ENCODE measurements at regions not wholly inside any gene's neighbourhood (a gene's known extent, or its start where the extent isn't known, plus 50 kb on each side); places are given as distances from the start of the nearest gene placed in this dataset.

- DNase-seq (ENCODE audit: low read depth in 2 of 3, low spot score in 2 of 3): no peak
These were observed 1054.9 kb downstream of the TBC1D22A start for GRCh38 chr22:47817380-47817779.

DNA sequence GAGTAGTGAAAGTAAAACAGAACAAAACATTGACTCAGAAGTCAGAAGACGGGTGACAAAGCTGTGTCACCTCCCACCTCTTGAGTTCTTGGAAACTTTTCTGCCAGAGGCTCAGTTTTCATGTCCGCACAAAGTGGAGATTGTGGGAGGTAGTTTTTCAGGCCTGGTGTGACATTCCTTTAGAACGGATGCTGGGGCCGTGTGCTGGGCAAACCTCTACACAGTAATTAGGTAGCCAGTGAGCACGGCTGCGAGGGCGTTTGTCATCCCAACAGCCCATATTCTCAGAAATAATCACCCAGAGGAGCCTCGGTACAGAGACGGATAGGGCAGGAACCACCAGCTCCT lies 1054.4 kb downstream of the TBC1D22A start:
- no peak for DNase-seq (ENCODE audit: low read depth in 2 of 3, low spot score in 2 of 3)

- no peak for DNase-seq (ENCODE audit: low read depth in 2 of 3, low spot score in 2 of 3)
These were observed 1053.8 kb downstream of the TBC1D22A start for GRCh38 chr22:47816121-47816862.

- DNase-seq (ENCODE audit: low read depth in 2 of 3, low spot score in 2 of 3): no peak
These were observed 1052.0 kb downstream of the TBC1D22A start for GRCh38 chr22:47814474-47814873.

DNA sequence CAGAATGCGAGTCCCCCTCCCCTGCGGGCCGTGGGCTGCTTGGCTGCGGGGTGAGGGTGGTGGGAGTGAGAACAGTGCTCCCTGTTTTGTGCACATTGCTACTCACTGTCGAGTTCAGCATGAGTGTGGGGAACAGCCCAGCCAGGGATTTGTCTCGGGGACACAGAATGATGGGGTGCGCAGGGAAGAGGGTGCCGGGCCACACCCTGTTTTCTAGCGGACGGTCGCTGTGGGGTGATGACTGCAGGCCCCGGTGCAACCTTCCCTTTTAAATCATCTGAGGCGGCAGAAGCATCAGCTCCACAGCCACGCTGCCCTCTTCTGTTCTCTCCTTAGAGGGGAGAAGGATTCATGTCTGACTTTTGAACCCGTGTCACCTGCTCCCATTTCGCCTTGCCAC lies 1051.2 kb downstream of the TBC1D22A start:
- DNase-seq (ENCODE audit: low read depth in 2 of 3, low spot score in 2 of 3): no peak

- DNase-seq (ENCODE audit: low read depth in 2 of 3, low spot score in 2 of 3): no peak
These were observed 1049.5 kb downstream of the TBC1D22A start for GRCh38 chr22:47811971-47812370.

DNA sequence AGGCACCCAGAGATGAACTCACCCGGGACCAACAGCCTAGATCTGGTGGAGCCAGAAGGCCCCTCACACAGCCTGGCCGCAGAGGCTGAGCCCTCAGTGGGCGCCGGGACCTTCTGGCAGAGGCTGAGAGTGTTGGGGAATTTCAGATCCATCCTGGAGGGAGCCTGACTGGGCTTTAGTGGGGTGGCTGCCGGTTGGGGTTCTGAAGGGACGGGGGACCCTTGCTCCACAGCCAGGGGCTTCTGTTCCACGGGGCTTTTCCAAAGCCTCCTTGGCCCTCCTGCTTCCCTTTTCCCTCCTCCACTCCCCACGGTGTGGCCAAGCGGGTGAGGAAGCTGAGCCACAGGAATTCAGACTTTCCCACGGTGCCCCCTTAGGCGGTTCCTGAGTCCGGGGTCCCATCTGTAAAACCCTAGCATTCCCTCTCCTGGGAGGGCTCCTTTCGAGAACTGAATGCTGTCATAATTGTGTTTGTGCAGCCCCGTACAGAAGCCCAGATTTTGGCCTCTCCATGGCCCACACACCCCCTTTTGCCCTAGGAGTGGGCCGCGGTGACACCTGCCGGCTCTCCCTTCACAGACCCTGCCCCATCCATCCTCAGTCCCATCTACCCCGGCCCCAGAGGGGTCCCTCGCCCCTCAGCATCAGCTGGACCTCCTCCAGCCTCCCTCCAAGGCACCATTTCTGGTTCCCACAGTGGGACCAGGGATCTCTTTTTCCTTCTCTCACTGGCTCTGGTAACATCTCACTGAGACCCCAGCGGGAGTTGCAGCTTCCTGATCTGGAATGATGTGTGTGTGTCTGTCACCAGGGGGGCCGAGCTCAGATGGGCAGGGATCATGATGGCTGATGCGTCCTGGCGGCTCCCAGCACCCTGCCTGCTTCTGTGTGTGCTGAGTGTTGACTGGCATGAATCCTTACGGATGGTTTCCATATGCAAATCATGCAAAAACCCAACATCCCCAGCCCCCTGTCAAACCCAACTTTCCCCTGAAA lies 1048.4 kb downstream of the TBC1D22A start:
- no peak for DNase-seq (ENCODE audit: low read depth in 2 of 3, low spot score in 2 of 3)

- no peak for DNase-seq (ENCODE audit: low read depth in 2 of 3, low spot score in 2 of 3)
These were observed 1046.6 kb downstream of the TBC1D22A start for GRCh38 chr22:47808886-47809620.

- no peak for DNase-seq (ENCODE audit: low read depth in 2 of 3, low spot score in 2 of 3)
These were observed 1045.8 kb downstream of the TBC1D22A start for GRCh38 chr22:47808236-47808635.

DNA sequence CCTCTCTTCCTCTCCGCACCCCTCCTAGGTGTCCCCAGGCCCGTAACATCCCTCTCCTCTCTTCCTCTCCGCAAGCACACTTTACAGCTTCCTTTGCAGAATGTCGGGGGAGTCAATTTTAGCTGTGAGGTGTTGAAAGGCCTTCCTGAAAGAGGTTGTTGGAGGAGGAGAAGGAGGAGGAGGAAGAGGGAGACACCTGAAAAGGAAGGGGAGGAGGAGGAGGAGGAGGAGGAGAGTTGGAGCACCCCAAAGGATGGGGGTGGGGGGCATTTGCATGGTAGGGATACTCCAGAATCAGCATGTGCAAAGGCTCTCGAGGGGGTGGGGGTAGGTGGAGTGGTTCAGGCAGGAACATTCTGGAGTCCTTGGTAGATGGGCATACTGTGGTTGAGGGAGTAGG lies 1045.1 kb downstream of the TBC1D22A start:
- no peak for DNase-seq (ENCODE audit: low read depth in 2 of 3, low spot score in 2 of 3)

GRCh38 chr22:47806894-47807293 lies 1044.4 kb downstream of the TBC1D22A start:
- DNase-seq (ENCODE audit: low read depth in 2 of 3, low spot score in 2 of 3): no peak

DNA sequence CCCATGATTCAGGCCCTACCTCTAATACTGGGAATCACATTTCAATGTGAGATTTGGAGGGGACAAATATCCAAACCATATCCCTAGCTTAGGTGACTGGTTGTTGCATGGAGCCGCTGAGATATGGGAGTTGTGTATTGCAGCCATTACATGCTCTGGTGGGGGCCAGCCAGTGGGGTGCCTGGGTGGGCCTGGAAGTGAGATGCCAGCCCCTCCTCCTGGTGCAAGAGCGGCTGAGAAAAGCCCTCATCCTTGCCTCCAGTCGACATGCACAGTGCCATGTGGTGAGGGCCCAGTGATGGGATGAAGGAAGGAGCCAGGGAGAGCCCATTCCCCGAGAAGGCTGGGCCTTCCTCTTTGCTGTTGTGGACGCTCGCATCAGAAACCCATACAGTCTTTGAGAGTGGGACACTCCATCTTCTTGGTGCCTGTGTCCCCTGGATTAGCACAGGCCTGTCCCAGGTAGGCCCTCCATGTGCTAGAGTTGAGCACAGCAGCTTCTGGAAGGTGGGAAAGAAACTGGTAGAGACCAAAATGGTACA lies 1043.0 kb downstream of the TBC1D22A start:
- no peak for DNase-seq (ENCODE audit: low read depth in 2 of 3, low spot score in 2 of 3)

- DNase-seq (ENCODE audit: low read depth in 2 of 3, low spot score in 2 of 3): no peak
These were observed 1041.8 kb downstream of the TBC1D22A start for GRCh38 chr22:47804281-47804680.

GRCh38 chr22:47802421-47802820 lies 1040.0 kb downstream of the TBC1D22A start:
- DNase-seq (ENCODE audit: low read depth in 2 of 3, low spot score in 2 of 3): no peak

GRCh38 chr22:47801541-47802245 lies 1039.2 kb downstream of the TBC1D22A start:
- DNase-seq (ENCODE audit: low read depth in 2 of 3, low spot score in 2 of 3): no peak

DNA sequence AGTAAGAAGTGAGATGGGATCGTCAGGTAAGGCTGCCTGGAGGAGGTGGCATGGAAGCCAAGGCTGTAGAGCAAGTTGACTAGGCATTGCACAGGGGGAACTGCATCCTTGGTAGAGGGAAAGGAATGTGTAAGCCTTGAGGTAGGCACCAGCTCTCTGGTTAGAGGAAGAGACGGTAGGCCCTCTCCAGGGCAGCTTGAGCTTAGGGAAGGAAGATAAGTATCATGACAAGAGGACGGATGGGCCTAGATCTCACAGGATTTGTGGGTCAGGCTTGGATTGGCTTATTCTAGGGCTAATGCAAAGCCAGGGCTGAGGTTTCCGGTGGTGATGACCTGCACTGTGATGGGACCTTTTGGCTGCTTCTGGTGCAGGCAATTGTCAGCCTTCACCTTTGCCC lies 1035.8 kb downstream of the TBC1D22A start:
- no peak for DNase-seq (ENCODE audit: low read depth in 2 of 3, low spot score in 2 of 3)

GRCh38 chr22:47797342-47797945 lies 1035.0 kb downstream of the TBC1D22A start:
- no peak for DNase-seq (ENCODE audit: low read depth in 2 of 3, low spot score in 2 of 3)

DNA sequence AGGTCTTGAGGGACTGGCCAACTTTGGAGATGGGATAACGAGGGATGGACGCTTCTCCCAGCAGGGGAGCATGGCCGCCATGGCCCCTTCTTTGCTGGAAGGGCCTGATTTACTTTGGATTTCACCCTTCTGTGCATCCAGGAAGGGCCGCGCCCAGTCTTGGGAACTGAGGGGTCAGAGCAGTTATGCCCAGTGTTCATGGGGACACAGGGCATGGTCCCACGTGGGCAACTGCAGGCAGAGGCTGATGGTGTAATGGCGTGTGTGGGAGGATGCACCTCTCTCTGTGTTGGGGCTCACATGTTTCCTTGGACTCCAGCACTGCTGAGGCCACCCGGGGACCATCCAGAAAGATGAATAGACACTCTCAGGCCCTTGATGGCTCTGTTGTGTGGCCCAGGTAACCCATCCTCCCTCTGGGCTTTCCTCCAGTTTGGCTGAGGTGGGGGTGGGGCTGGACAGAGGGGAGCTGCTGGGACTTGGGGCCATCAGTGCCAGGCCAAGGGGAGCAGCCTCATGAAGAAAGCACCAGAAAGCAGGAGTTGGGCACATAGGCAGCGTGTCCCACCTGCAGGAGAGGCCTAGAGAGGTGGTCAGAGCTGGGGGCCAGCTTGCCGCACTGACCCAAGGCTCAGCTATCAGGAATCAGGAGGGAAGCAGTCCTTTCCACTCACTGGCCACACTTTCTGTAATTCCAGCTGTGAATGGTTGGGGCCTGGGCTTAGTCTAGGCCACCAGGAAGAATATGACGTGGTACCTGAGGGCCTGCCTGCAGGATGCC lies 1033.9 kb downstream of the TBC1D22A start:
- DNase-seq (ENCODE audit: low read depth in 2 of 3, low spot score in 2 of 3): no peak

GRCh38 chr22:47795477-47796127 lies 1033.2 kb downstream of the TBC1D22A start:
- no peak for DNase-seq (ENCODE audit: low read depth in 2 of 3, low spot score in 2 of 3)

Measured in hematopoietic multipotent progenitor cell (in vitro differentiated cells).